IPS-NIHi7 (cell line): ENCODE measurements at regions not wholly inside any gene's neighbourhood (a gene's known extent, or its start where the extent isn't known, plus 50 kb on each side); places are given as distances from the start of the nearest gene placed in this dataset.

Experiments used
- DNase-seq: peaks from one replicate; pipeline ENCODE4 v3.0.0; 2012; ENCODE audit warnings: mixed read lengths; ENCODE audit errors: extremely low spot score

- DNase-seq: no peak
Observed at GRCh38 chr9:12874395-12874794, 99.6 kb downstream of the LURAP1L start.

GRCh38 chr9:12875191-12875590 is 100.4 kb downstream of the LURAP1L start:
- DNase-seq: no peak

- no peak for DNase-seq
Observed at GRCh38 chr9:12876872-12877271, 102.1 kb downstream of the LURAP1L start.

- no peak for DNase-seq
Observed at GRCh38 chr9:12878351-12878978, 103.6 kb downstream of the LURAP1L start.

- no peak for DNase-seq
Observed at GRCh38 chr9:12879961-12880360, 105.1 kb downstream of the LURAP1L start.

GRCh38 chr9:12880406-12881015 is 105.7 kb downstream of the LURAP1L start:
- DNase-seq: no peak

GRCh38 chr9:12882430-12882829 is 107.6 kb downstream of the LURAP1L start:
- DNase-seq: no peak

GRCh38 chr9:12884736-12885395 is 110.0 kb downstream of the LURAP1L start:
- no peak for DNase-seq

- DNase-seq: no peak
Observed at GRCh38 chr9:12889402-12890106, 114.7 kb downstream of the LURAP1L start.

GRCh38 chr9:12891588-12891987 is 116.8 kb downstream of the LURAP1L start:
- DNase-seq: no peak

GRCh38 chr9:12903316-12903715 is 128.5 kb downstream of the LURAP1L start:
- no peak for DNase-seq

GRCh38 chr9:12904261-12905000 is 129.6 kb downstream of the LURAP1L start:
- DNase-seq: no peak

GRCh38 chr9:12906646-12907045 is 131.8 kb downstream of the LURAP1L start:
- DNase-seq: no peak

GRCh38 chr9:12908895-12909294 is 134.1 kb downstream of the LURAP1L start:
- DNase-seq: no peak

- no peak for DNase-seq
Observed at GRCh38 chr9:12915366-12915954, 140.6 kb downstream of the LURAP1L start.

- DNase-seq: no peak
Observed at GRCh38 chr9:12916042-12916441, 141.2 kb downstream of the LURAP1L start.

GRCh38 chr9:12920437-12920836 is 145.6 kb downstream of the LURAP1L start:
- no peak for DNase-seq

- DNase-seq: no peak
Observed at GRCh38 chr9:12921621-12922020, 146.8 kb downstream of the LURAP1L start.

- DNase-seq: no peak
Observed at GRCh38 chr9:12922224-12922866, 147.5 kb downstream of the LURAP1L start.

GRCh38 chr9:12923468-12924009 is 148.7 kb downstream of the LURAP1L start:
- no peak for DNase-seq

GRCh38 chr9:12930906-12931305 is 156.1 kb downstream of the LURAP1L start:
- DNase-seq: no peak
